ENCODE measurements at regions not wholly inside any gene's neighbourhood (a gene's known extent, or its start where the extent isn't known, plus 50 kb on each side); places are given as distances from the start of the nearest gene placed in this dataset.
"Not testable (repeated sequence)": the region's sequence is repeated elsewhere in the genome, so short reads cannot be mapped to it uniquely, and the experiment has no call there.

DNA sequence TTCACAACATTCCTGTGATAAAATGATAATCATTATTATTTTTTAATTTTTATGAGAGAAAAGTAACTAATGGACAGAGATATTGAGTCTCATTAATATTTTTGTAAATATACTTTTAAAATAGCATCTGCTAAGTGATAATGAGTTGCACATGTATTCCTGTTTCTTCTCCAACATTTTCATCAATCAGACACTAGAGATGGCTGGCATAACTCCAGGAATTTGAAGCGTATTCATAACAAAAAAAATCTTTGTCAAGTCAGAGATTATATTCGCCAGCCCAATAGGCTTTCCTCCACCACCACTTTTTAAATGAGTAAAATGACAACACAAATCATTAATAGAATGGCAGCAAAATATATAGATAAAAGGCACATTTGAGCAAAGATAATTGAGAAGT is 524.0 kb upstream of the KCND2 start:
- peak; percentile 54 for DNase-seq

DNA sequence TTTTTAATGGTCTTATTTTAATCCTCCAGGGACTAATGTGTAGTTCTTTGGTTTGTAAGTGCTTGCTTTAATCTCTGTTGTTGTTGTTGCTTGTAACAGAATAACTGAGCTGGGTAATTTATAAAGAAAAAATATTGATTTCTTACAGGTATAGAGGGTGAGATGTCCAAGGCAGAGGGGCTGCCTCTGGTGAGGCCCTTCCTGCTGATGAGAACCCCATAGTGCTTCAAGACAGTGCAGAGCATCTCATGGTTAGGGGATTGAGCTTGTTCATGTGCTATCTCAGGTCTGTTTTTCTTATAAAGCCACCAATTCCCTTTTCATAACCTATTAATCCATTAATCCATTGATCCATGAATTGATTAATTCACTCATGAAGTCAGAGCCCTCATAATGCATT is 516.3 kb upstream of the KCND2 start:
- DNase-seq: no peak

DNA sequence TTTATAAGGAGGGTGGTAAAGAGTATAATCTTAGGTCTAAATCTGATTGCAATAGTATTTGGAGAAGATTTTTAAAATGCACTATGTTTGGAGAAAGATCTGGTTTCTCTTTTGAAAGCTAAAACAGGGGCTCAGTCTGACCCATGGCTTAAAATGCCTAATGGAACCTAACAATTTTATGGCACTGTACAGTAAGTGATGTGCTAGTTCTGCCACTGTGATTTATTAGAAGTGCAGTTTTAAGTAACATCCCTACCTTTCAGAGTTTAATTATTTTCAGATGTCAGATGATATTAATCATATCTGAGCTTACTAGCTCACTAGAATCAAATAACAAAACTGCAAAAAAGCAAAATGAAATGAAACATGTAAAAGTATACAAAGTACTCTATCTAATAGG is 514.7 kb upstream of the KCND2 start:
- no peak for DNase-seq

DNA sequence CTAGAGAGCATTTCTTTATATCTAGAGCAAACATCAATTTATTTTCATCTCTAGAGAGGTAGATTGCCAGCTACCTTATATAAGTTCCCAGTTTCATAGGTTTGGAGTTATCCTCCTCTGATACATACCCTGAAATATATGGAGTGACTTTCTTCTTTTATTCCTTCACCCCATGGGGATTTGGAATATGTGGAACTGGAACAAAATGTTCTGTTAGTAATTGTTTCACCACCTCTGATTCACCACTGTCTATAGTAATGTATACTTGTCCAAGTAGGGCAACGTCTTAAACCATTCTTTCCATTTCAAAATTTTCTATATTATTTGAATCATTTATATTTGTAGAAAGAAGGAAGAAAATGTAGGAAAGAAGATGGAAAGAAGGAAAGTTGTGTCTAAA is 511.2 kb upstream of the KCND2 start:
- no peak for DNase-seq

DNA sequence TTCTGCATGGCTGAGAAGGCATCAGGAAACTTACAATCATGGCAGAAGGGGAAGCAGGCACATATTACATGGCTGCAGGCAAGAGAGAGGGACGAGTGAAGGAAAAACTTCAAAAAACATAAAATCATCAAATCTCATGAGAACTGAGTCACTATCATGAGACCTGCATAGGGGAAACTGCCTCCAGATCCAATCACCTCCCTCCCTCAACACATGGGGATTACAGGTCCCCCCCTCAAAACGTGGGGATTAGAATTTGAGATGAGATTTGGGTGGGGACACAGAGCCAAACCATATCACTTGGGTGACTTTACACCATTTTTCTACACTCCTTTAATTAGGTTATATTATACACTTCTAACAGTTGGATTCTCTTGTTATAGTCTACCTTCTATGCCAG is 490.7 kb upstream of the KCND2 start:
- no peak for DNase-seq

DNA sequence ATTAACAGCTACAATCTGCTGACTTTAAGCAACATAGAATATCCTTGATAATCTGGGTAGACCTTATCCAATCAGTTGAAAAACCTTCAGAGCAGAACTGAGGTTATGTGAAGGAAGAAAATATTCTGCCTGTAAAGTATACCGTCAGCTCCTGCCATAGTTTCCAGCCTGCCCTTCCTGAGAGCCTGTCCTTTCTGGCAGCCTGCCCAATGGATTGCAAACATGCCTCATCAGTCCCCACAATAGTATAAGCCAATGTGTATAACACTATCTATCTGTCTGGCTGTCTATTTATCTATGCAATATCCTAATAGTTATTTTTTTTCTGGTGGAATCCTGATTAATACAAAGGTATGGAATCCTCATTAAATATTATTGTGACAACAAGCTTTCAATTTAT is 489.2 kb upstream of the KCND2 start:
- peak; percentile 55 for DNase-seq

DNA sequence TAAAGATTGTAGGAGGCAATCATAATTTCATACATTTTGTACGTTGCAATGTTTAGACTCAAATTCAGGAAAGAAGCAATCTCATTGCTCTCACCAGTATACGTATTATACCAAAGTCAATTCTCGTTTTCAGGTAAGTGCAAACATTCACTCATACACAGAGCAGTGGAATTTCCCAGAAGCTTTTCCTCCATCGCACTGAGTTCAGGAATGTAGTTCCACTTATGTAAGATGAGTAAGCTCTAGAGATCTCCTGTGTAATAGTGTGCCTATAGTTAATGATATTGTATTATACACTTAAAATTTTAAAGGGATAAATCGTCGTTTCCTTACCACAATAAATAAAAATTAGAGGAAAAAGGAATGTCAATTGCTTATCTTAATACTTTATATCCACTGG is 470.8 kb upstream of the KCND2 start:
- no peak for DNase-seq

DNA sequence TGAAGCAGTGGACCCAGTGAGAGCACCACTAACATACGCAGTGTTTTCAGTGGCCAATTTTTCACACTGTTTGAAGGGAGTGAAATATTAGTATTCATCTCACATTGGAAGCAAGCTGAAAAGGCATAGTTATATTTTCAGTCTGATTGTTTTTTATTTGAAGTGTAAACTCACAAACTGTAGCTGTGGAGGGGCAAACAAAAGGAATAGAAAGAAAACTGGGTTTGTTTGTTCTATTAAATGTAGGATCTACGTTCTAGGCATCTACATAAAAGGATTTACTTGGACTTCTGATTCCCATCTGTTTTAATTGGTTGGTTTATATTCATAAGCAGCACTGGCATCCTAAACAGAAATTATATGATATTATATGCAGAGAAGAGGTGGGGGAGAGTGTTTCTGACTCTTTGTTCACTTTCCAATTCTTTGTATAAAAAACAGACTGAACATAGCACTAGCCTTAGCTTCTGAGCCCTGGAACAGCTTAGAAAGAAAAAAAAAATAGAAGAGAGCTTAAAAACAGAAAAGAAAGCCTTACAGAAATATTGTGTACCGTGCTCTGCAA is 447.8 kb upstream of the KCND2 start:
- DNase-seq: no peak

DNA sequence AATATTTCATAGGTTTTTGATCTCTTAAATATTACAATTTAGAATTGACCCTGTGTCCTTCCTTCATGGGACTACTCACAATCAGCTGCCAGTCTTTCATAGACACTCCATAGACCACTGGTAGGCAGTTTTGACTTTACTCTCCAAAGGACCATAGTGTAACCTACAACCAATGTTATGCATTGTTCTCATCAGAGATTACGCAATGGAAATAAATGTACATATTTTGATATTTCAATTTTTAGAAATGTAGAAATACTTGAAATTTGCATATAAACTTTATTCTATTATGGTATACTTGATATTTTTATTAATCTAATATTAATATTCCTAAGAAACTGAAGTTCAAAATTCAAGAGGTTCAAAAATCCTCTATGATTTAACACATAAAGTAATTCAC is 446.4 kb upstream of the KCND2 start:
- no peak for DNase-seq

DNA sequence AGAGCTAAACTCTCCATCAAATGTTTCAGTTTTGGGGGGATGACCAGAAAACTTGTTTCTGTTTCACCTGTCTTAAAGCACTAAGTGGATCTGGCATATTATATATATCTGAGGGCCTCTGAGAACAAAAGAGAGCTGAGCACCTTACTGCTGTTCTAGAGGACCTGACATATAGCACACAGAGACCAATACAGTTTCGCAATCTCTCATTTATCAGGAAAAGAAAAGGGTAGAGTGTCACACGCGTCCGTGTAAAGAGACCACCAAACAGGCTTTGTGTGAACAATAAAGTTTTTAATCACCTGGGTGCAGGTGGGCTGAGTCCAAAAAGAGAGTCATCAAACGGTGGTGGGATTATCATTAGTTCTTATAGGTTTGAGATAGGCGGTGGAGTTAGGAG is 434.5 kb upstream of the KCND2 start:
- DNase-seq: no peak

DNA sequence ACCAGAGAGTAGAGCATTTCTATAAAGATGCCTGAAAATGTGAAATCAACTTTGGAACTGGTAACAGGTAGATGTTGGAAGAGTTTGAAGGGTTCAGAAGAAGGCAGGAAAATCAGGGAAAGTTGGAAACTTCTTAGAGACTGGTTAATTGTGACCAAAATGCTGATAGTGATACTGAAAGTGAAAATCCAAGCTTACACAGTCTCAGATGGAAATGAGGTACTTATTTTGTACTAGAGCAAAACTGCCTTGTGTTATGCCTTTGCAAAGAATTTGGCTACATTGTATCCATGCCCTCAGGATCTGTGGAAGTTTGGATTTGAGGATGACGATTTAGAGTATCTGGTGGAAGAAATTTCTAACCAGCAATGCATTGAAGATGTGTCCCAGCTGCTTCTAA is 430.6 kb upstream of the KCND2 start:
- DNase-seq: no peak

DNA sequence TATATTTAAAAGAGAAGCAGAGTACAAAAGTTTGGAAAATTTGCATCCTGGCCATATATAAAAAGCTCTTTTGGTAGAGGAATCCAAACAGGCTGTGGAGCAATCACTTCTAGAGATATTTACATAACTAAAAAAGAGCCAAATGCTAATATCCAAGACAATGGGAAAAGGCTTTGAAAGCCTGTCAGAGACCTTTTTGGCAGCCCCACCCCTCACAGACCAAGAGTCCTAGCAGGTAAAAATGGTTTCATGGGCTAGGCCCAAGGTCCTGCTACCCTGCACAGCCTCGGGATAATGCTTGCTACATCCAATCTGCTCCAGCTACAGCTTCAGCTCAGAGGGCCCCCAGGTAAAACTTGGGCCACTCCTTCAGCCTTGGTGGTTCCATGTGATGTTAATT is 430.2 kb upstream of the KCND2 start:
- DNase-seq: no peak

DNA sequence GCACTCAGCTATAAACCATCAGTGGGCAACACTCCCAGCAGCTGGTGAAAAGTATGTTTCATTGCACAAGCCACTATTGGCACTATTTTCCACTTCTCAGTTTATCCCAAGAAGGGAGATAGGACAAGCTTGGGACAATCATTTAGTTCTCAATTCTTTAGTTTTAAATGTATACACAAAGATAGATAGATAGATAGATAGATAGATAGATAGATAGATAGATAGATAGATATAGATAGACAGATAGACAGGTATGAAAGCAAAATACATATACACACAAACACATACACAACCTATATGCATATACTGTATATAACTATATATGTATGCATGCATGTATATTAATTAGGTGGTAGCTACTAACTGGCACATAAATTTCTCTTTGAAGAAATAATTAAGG is 411.6 kb upstream of the KCND2 start:
- DNase-seq: no peak

DNA sequence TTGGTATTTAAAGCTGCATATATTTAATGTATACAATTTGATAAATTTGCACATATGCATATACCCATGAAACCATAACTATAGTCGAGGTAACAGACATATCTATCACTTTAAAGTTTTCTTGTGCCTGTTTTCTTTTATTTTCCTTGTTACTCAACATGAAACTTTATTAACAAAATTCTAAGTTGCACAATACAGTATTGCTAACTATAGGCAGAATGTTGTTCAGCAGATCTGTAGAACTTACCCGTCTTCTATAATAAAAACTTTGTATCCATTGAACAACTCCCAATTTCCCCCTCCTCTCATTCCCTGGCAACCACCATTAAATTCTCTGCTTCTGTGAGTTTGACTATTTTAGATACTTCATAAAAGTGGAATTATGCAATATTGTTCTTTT is 404.6 kb upstream of the KCND2 start:
- no peak for DNase-seq

DNA sequence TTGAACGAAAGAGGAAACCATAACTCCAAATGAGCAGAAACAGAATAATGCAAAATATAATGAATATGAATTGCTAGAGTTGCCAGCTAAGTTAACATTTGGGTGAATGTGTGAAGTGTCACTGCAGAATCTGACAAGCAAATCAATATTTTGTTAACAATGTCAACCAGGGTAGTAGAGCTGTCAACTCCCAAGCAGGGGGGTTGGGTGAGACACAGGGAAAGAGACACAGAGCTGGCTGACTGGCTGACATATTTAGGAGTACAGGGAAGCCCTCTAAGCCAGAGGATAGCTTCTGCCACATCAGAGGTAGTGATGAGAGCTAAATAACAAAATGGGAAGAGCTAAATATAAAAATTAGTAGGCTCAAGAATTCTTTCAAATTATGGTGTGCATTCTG is 393.1 kb upstream of the KCND2 start:
- DNase-seq: no peak

DNA sequence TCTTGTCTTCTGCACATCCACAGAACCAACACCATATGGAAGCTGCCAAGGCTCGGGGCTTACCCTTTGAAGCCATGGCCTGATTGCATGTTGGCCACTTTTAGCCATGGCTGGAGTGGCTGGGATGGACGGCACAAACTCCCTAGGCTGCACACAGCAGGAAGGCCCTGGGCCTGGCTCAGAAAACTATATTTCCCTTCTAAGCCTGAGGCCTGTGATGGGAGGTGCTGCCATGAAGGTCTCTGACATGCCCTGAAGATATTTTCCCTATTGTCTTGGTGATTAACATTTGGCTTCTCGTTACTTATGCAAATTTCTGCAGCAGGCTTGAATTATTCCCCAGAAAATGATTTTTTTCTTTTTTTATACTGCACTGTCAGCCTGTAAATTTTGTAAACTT is 387.0 kb upstream of the KCND2 start:
- no peak for DNase-seq

DNA sequence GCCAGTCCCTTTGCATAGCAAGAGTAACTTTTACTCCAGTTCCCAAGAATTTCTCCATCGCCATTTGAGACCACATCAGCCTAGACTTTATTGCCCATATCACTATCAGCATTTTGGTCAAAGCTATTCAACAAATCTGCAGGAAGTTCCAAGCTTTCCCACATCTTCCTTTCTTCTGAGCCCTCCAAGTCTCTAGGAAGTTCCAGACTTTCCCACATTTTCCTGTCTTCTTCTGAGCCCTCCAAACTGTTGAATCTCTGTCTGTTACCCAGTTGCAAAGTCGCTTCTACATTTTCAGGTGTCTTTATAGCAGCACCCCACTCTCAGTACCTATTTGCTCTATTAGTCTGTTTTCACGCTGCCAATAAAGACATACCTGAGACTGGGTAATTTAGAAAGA is 386.4 kb upstream of the KCND2 start:
- not testable (repeated sequence) for DNase-seq

DNA sequence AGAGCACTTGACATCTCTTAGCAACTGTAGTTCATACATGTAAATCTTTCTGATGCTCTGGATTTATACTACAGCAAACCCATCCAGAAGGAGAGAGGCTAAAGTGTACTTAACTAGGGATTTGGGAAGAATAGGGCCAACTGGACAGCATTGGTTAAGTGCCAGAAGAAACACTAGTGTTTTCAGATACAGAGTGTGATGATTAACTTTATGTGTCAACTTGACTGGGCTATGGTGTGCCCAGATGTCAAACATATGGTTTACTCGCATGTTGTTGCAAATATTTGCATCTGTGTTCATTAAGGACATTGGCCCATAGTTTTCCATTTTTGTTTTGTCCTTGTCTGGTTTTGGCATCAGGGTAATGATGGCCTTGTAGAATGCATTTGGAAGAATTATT is 384.7 kb upstream of the KCND2 start:
- peak; percentile 2 for DNase-seq

DNA sequence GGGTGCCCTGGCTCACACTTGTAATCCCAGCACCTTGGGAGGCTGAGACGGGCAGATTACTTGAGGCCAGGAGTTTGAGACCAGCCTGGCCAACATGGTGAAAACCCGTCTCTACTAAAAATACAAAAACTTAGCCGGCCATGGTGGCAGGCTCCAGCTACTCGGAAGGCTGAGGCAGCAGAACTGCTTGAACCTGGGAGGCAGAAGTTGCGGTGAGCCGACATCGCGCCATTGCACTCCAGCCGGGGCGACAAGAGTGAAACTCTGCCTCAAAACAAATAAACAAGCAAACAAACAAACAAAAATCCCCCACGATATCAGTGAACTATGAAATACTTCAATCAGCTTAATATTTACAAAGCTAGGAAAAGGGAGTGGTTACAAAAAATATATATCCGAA is 382.3 kb upstream of the KCND2 start:
- no peak for DNase-seq

DNA sequence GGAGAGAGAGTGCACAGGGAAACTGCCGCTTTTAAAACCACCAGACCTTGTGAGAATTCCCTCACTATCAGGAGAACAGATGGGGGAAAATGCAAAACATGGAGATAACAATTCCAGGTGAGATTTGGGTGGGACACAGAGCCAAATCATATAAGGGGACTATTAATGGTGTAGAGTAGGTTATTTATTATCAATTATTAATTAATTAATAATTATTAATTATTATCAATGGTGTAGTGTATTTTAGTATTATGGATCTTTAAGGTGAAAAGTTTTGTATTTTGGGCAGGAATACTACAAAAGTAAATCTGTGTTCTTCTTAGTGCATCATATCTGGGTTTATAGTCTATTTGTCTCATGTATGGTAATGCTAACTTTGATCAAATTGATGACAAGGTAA is 377.7 kb upstream of the KCND2 start:
- no peak for DNase-seq

DNA sequence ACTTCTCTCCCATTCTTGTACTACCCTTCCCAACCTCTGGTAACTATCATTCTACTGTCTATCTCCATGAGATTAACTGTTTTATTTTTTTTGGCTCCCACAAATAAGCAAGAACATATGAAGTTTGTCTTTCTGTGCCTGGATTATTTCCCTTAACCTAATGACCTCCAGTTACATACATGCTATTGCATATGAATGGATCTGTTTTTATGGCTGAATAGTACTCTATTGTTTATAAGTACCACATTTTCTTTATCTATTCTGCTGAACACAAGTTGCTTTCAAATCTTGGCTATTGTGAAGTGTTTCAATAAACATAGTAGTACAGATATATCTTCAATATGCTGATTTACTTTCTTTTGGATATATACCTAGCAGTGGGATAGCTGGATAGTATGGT is 376.6 kb upstream of the KCND2 start:
- no peak for DNase-seq

DNA sequence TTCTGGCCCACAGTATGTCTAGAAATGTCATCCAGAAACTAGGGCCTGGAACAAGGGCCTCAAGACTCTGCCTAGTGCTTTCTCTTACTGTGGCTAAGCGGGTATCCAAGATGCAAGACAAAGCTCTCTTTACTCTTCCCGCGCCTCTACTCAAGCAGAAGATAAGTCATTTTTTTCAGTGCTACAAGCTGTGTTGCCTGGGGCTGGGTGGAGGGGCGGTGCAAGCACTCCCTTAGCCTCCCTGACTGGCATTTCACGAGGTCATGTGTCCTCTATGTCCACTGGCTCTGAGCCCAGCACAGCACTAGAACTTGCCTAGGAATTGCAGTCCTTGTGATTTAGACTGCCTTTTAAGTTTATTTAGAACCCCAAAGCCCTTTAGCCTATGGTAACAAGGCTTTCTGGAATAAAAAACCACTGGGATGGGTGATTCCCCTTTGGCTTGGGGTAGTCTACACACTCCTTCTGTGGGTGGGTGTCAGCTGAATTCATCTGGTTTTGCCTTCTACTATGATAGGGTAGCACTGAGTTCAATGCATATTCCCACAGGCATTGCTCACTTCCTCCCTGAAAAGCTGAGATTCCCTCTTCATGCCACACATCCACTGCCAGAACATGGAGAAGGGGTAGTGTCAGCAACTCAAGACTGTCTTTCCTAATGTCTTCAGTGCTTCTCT is 371.8 kb upstream of the KCND2 start:
- no peak for DNase-seq

DNA sequence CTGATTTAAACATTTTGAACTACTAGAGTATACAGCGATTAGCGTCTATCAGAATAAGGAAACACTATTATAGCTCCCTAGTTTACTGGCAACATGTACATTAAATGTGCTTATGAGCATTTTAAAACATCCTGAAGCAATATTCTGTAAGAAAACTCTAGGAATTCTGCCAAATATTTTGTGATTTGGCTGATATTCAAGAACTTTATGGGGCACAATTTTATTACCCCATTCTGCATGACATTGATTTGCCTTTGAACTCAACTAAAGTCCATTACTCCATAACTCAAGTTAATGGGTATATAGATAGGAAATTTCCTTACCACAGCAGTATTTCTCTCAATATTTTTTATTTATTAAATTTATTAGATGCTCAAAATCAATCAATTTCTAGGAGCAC is 369.9 kb upstream of the KCND2 start:
- DNase-seq: no peak

DNA sequence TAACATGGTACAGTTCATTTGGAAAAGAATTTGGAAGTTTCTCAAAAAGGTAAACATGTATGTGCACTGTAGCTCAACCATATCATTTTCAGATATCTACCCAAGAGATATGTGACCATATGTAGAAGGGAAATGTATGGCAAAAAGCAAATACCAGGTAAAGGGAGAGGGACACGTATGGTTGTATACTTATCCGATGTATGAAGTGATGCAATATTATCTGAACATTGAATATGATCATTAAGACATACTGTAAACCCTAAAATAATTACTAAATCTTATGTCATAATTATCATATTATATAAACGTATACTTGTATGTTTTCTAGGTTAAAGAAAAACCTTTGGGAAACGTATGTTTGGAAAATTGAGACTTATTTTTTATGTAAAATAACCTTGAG is 367.5 kb upstream of the KCND2 start:
- DNase-seq: no peak

DNA sequence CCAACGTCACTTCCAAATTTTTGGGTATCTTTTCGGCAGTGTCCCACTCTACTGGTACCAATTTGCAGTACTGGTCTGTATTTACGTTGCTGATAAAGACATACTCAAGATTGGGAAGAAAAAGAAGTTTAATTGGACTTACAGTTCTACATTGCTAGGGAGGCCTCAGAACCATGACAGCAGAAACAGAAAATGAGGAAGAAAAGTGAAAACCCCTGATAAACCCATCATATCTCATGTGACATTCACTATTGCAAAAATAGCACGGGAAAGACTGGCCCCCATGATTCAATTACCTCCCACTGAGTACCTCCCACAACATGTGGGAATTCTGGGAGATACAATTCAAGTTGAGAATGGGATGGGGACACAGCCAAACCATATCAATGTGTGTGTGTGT is 364.0 kb upstream of the KCND2 start:
- DNase-seq: no peak

DNA sequence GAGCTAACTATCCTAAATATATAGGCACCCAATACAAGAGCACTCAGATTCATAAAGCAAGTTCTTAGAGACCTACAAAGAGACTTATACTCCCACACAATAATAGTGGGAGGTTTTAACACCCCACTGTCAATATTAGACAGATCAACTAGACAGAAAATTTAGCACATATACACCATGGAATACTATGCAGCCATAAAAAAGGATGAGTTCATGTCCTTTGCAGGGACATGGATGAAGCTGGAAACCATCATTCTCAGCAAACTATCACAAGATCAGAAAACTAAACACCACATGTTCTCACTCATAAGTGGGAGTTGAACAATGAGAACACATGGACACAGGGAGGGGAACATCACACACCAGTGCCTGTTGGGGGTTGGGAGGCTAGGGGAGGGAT is 358.9 kb upstream of the KCND2 start:
- not testable (repeated sequence) for DNase-seq
